ENCODE measurements at regions not wholly inside any gene's neighbourhood (a gene's known extent, or its start where the extent isn't known, plus 50 kb on each side); places are given as distances from the start of the nearest gene placed in this dataset.

- TF ChIP-seq CTCF (IDR thresholded peaks at IDR 0.05) (no peak), EP300 (IDR thresholded peaks at IDR 0.05) (no peak), POLR2AphosphoS5 (IDR thresholded peaks at IDR 0.05) (no peak)
Measured at GRCh38 chr18:78563110-78563509, 416.5 kb upstream of the SALL3 start.

Data from sigmoid colon (tissue), 4 donors.